OCI-LY3 (cell line): ENCODE measurements at regions not wholly inside any gene's neighbourhood (a gene's known extent, or its start where the extent isn't known, plus 50 kb on each side); places are given as distances from the start of the nearest gene placed in this dataset.

ENCODE experiments used
- EZH2phosphoT487 ChIP-seq: fragments of 200-600 bp; shearing (Covaris generic); IDR thresholded peaks from 2 replicates; pipeline ENCODE4 v1.6.1; 2018; ENCODE audit warnings: antibody characterized with exemption, mixed run types, low read depth
- TF ChIP-seq, protein P1 (sequence below): fragments of 200-600, 300-600 bp; sonication (generic); IDR thresholded peaks from 2 replicates; pipeline ENCODE4 v1.5.1; 2014; ENCODE audit warnings: antibody characterized with exemption, low read length, low read depth

DNA sequence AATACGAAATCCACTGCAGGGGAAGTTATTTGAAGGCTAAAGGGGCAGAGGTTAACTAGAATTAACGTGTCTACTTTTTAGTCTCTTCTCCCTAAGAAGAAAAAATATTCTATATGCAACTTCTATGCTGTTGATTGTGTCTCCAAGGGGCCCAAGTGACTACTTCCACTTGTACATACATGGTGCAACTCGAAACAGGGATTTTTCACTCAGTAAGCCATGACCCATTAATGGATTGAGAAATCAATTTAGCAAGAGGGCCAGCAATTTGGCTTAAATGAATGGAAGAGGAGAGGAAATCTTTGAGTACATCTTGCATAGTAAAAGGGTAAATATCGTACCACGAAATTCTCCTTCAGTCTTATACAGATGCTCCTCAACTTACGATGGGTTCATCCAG is 151.1 kb upstream of the HES1 start:
- TF ChIP-seq, protein P1, sequence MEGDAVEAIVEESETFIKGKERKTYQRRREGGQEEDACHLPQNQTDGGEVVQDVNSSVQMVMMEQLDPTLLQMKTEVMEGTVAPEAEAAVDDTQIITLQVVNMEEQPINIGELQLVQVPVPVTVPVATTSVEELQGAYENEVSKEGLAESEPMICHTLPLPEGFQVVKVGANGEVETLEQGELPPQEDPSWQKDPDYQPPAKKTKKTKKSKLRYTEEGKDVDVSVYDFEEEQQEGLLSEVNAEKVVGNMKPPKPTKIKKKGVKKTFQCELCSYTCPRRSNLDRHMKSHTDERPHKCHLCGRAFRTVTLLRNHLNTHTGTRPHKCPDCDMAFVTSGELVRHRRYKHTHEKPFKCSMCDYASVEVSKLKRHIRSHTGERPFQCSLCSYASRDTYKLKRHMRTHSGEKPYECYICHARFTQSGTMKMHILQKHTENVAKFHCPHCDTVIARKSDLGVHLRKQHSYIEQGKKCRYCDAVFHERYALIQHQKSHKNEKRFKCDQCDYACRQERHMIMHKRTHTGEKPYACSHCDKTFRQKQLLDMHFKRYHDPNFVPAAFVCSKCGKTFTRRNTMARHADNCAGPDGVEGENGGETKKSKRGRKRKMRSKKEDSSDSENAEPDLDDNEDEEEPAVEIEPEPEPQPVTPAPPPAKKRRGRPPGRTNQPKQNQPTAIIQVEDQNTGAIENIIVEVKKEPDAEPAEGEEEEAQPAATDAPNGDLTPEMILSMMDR = no peak
- no peak for TF ChIP-seq EZH2phosphoT487
